ENCODE measurements at regions not wholly inside any gene's neighbourhood (a gene's known extent, or its start where the extent isn't known, plus 50 kb on each side); places are given as distances from the start of the nearest gene placed in this dataset.

DNA sequence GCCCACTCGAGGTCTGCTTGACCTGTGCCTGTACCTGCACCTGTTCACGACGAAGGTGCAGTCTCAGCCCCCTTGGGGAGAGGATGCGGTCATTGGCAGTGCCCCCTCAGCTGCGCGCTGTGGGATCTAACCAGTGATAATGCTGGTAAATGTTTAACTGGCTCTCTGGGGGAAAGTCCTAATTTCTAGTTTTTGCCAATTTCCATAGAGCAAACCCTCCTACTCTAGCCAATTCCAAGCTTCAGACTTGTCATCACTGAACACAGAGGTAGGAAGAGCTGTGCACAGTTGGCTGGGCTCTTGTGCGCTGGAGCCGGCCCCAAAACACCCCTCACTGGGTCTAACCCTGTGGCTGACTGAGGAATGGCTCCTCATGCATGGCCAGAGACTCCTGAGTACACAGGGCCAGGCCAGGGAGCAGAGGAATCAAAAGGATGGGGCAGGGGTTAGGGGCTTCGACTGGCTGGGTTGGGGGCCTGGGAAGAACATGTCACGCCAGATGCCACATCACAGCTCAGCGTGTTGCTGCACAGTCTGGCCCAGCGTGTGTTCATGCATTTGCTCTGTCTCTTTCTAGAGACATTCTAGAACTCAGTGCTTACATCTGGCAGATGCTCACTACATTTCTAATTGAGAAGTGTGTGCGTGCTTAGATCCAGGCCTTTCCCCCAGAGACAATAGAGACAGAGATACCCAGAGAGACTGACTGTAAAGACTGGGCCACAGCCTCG is 270.8 kb downstream of the BCOR start:
- intact Hi-C loops (cut with micrococcal nuclease): no loop called here
- ChIA-PET POLR2A (interaction anchor here (0.9 kb wide), 1 partner anchor 10 kb away, joined by 3 read pairs; no protein-coding TSS in a partner anchor), CTCF (ENCODE audit: low intra/inter-chr PET ratio) (no interaction called here)
- no peak for DNase-seq (ENCODE audit: extremely low read depth in 1 of 4, low spot score in 3 of 4)
- 47% methylated on average over 12 of the region's 14 CpGs for WGBS (ENCODE audit: insufficient coverage, low coverage, missing lambda C conversion rate)
- Histone ChIP-seq H3K9me3 (replicated peaks; ENCODE audit: control insufficient read depth, insufficient read depth, low read depth, low read length) (no peaks in the 10 kb centered on the region), H3K4me3 (no peak overlapping the region), H3K27me3 (ENCODE audit: control insufficient read depth in 2 of 2, insufficient read depth in 2 of 2, low read length in 2 of 2) (no peaks in the 10 kb centered on the region), H4K20me1 (replicated peaks; ENCODE audit: control insufficient read depth, insufficient read depth, low read length) (no peaks in the 10 kb centered on the region), H3K9me1 (ENCODE audit: control insufficient read depth, insufficient read depth, low read length) (no peaks in the 10 kb centered on the region), H3K36me3 (ENCODE audit: control insufficient read depth, insufficient read depth, low read length) (no peaks in the 10 kb centered on the region), H3K9ac (ENCODE audit: insufficient read depth in 1 of 2, low read depth in 2 of 2, low read length in 2 of 2) (no peak overlapping the region), H3K27ac (ENCODE audit: extremely low read depth, low read depth, low read length) (no peak overlapping the region), H3K79me2 (ENCODE audit: control insufficient read depth, insufficient read depth, low read length) (no peaks in the 10 kb centered on the region), H3K4me1 (replicated peaks in 1 of 2; ENCODE audit: control insufficient read depth in 2 of 2, insufficient read depth in 2 of 2, low read length in 2 of 2) (no peaks in the 10 kb centered on the region), H2AFZ (ENCODE audit: low read depth, low read length) (no peak overlapping the region), H3K4me2 (ENCODE audit: insufficient read depth, low read length) (no peak overlapping the region)
- BruUV-seq (replicated peaks): no TSS peak
- no peak for ATAC-seq
- FAIRE-seq: no peak
- TF ChIP-seq CCNT2 (IDR thresholded peaks at IDR 0.05; ENCODE audit: borderline replicate concordance, extremely low read depth, insufficient read length, low read depth, low read length): no peak
- TF ChIP-seq KDM5B (IDR thresholded peaks at IDR 0.05; ENCODE audit: insufficient replicate concordance, low read depth, low read length): no peak
- no peak for TF ChIP-seq DACH1 (IDR thresholded peaks at IDR 0.05; ENCODE audit: partially characterized antibody)
- TF ChIP-seq ZNF785 (CRISPR knock-in tag; IDR thresholded peaks at IDR 0.05): no peak
- TF ChIP-seq, protein P1, sequence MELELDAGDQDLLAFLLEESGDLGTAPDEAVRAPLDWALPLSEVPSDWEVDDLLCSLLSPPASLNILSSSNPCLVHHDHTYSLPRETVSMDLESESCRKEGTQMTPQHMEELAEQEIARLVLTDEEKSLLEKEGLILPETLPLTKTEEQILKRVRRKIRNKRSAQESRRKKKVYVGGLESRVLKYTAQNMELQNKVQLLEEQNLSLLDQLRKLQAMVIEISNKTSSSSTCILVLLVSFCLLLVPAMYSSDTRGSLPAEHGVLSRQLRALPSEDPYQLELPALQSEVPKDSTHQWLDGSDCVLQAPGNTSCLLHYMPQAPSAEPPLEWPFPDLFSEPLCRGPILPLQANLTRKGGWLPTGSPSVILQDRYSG (tag; conservative IDR thresholded peaks at IDR 0.05; ENCODE audit: low read depth): no peak
- no peak for TF ChIP-seq TGIF2 (CRISPR knock-in tag; IDR thresholded peaks at IDR 0.05)
- no peak for TF ChIP-seq ZBTB43 (CRISPR knock-in tag; IDR thresholded peaks at IDR 0.05)
- no peak for TF ChIP-seq PHB (CRISPR knock-in tag; IDR thresholded peaks at IDR 0.05)
- TF ChIP-seq, protein P2, sequence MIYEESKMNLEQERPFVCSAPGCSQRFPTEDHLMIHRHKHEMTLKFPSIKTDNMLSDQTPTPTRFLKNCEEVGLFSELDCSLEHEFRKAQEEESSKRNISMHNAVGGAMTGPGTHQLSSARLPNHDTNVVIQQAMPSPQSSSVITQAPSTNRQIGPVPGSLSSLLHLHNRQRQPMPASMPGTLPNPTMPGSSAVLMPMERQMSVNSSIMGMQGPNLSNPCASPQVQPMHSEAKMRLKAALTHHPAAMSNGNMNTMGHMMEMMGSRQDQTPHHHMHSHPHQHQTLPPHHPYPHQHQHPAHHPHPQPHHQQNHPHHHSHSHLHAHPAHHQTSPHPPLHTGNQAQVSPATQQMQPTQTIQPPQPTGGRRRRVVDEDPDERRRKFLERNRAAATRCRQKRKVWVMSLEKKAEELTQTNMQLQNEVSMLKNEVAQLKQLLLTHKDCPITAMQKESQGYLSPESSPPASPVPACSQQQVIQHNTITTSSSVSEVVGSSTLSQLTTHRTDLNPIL (CRISPR knock-in tag; IDR thresholded peaks at IDR 0.05): no peak
- TF ChIP-seq ELF2 (CRISPR knock-in tag; IDR thresholded peaks at IDR 0.05): no peak
- no peak for TF ChIP-seq MEF2A (IDR thresholded peaks at IDR 0.05; ENCODE audit: control insufficient read depth, low read depth, low read length)
- TF ChIP-seq RBM39 (optimal IDR thresholded peaks at IDR 0.05; ENCODE audit: low read depth, low read length): no peak
- in situ Hi-C loops (cut with MboI): no loop called here
